OCI-M2 (cell line): ENCODE measurements at regions not wholly inside any gene's neighbourhood (a gene's known extent, or its start where the extent isn't known, plus 50 kb on each side); places are given as distances from the start of the nearest gene placed in this dataset.
"Not testable (repeated sequence)": the region's sequence is repeated elsewhere in the genome, so short reads cannot be mapped to it uniquely, and the experiment has no call there.

Source experiments
- DNase-seq: peaks from one replicate; lab custom pipeline; 2025; ENCODE audit not compliant: unreplicated experiment; lab: John Stamatoyannopoulos, UW

GRCh38 chr4:31241504-31242106 lies 521.4 kb downstream of the PCDH7 start:
- no peak for DNase-seq

GRCh38 chr4:31246856-31247255 lies 526.7 kb downstream of the PCDH7 start:
- DNase-seq, result no peak

GRCh38 chr4:31259119-31259518 lies 539.0 kb downstream of the PCDH7 start:
- DNase-seq, result no peak

GRCh38 chr4:31261632-31262031 lies 541.5 kb downstream of the PCDH7 start:
- DNase-seq, result no peak

- not testable (repeated sequence) for DNase-seq
Observed at GRCh38 chr4:31266094-31266493, 545.9 kb downstream of the PCDH7 start.

GRCh38 chr4:31272331-31273061 lies 552.3 kb downstream of the PCDH7 start:
- DNase-seq, result no peak

- DNase-seq, result no peak
Observed at GRCh38 chr4:31275906-31276305, 555.7 kb downstream of the PCDH7 start.

- DNase-seq, result no peak
Observed at GRCh38 chr4:31283679-31284078, 563.5 kb downstream of the PCDH7 start.

GRCh38 chr4:31290836-31291235 lies 570.7 kb downstream of the PCDH7 start:
- DNase-seq, result no peak

GRCh38 chr4:31291238-31291637 lies 571.1 kb downstream of the PCDH7 start:
- DNase-seq, result no peak

GRCh38 chr4:31294655-31295480 lies 574.7 kb downstream of the PCDH7 start:
- no peak for DNase-seq

- no peak for DNase-seq
Observed at GRCh38 chr4:31298737-31299136, 578.6 kb downstream of the PCDH7 start.

GRCh38 chr4:31307029-31307428 lies 586.9 kb downstream of the PCDH7 start:
- no peak for DNase-seq

- DNase-seq, result no peak
Observed at GRCh38 chr4:31324814-31325213, 604.6 kb downstream of the PCDH7 start.

- no peak for DNase-seq
Observed at GRCh38 chr4:31325300-31325699, 605.1 kb downstream of the PCDH7 start.

GRCh38 chr4:31327031-31327430 lies 606.9 kb downstream of the PCDH7 start:
- DNase-seq, result no peak

GRCh38 chr4:31328932-31329331 lies 608.8 kb downstream of the PCDH7 start:
- no peak for DNase-seq

GRCh38 chr4:31334086-31334910 lies 614.1 kb downstream of the PCDH7 start:
- no peak for DNase-seq

- DNase-seq, result no peak
Observed at GRCh38 chr4:31338000-31338399, 617.8 kb downstream of the PCDH7 start.

GRCh38 chr4:31341601-31342359 lies 621.6 kb downstream of the PCDH7 start:
- no peak for DNase-seq
